NB4 (cell line): ENCODE measurements at regions not wholly inside any gene's neighbourhood (a gene's known extent, or its start where the extent isn't known, plus 50 kb on each side); places are given as distances from the start of the nearest gene placed in this dataset.

Experiments used
- DNase-seq: peaks from one replicate; pipeline ENCODE4 v3.0.0; 2010; ENCODE audit warnings: low read depth
- H3K4me3 ChIP-seq: one replicate; pipeline ENCODE4 v1.5.1; 2011; ENCODE audit warnings: mild to moderate bottlenecking, low read depth, low read length, moderate library complexity
- MYC ChIP-seq: IDR thresholded peaks from 2 replicates; pipeline ENCODE4 v1.6.1; 2011; ENCODE audit warnings: low read depth, low read length
- POLR2A ChIP-seq: IDR thresholded peaks from 2 replicates; pipeline ENCODE4 v1.6.1; 2011; ENCODE audit warnings: mild to moderate bottlenecking; ENCODE audit not compliant: insufficient read length; ENCODE audit errors: extremely low read depth
- TF ChIP-seq, protein P1 (sequence below): IDR thresholded peaks from one replicate; pipeline ENCODE4 v1.5.1; 2012; ENCODE audit warnings: low read depth, low read length
- TF ChIP-seq, protein P2 (sequence below): IDR thresholded peaks from 2 replicates; pipeline ENCODE4 v1.6.1; 2011; ENCODE audit warnings: low read depth, low read length

DNA sequence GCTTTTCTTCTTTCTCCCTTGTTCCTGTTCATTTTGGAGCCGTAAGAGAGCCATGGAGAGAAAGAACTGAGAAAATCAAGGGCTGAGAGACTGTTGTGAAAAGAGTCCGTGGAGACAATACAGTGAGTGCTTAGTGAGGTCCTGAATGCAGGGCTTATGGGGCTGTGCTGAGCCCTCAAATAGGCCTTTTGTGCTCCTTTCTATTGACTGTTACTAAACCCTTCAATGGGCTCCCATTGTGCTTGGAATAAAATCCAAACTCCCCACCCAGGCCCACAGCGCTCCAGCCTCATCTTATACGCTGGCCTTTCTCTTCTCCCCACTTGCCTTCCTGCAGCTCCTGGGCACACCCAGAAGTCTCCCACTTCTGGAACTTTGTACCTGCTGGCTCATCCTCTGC is 243.1 kb upstream of the HABP2 start:
- TF ChIP-seq POLR2A (no peak), MYC (no peak)
- TF ChIP-seq, protein P1, sequence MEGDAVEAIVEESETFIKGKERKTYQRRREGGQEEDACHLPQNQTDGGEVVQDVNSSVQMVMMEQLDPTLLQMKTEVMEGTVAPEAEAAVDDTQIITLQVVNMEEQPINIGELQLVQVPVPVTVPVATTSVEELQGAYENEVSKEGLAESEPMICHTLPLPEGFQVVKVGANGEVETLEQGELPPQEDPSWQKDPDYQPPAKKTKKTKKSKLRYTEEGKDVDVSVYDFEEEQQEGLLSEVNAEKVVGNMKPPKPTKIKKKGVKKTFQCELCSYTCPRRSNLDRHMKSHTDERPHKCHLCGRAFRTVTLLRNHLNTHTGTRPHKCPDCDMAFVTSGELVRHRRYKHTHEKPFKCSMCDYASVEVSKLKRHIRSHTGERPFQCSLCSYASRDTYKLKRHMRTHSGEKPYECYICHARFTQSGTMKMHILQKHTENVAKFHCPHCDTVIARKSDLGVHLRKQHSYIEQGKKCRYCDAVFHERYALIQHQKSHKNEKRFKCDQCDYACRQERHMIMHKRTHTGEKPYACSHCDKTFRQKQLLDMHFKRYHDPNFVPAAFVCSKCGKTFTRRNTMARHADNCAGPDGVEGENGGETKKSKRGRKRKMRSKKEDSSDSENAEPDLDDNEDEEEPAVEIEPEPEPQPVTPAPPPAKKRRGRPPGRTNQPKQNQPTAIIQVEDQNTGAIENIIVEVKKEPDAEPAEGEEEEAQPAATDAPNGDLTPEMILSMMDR = no peak
- TF ChIP-seq, protein P2, sequence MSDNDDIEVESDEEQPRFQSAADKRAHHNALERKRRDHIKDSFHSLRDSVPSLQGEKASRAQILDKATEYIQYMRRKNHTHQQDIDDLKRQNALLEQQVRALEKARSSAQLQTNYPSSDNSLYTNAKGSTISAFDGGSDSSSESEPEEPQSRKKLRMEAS = no peak
- DNase-seq = no peak
- no peak overlapping the region for H3K4me3 ChIP-seq

DNA sequence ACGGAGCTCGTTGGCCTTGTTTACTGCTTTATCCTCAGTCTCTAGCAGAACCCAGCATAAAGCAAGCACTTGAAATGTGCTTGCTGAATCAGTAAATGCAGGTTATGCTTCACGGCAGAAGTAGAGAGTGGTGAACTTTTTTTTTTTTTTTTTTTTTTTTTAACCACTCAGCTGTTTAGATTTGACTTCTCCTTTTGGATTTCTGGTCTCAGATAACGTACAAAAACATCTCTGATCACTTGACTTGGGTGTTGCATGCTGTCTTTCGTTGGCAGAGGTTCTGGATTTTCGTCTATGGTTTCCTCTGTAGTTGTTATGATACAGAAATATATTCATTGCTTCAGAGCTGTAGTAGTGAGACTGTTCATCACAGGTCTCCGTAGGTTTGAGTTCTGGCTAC is 242.5 kb upstream of the HABP2 start:
- DNase-seq = no peak
- H3K4me3 ChIP-seq = no peak overlapping the region
- TF ChIP-seq, protein P2 = no peak
- TF ChIP-seq MYC (no peak), POLR2A (no peak)
- TF ChIP-seq, protein P1 = no peak

GRCh38 chr10:113313048-113313602 is 239.7 kb upstream of the HABP2 start:
- no peak for DNase-seq
- TF ChIP-seq, protein P1 = no peak
- TF ChIP-seq MYC = no peak
- no peak for TF ChIP-seq POLR2A
- TF ChIP-seq, protein P2 = no peak

DNA sequence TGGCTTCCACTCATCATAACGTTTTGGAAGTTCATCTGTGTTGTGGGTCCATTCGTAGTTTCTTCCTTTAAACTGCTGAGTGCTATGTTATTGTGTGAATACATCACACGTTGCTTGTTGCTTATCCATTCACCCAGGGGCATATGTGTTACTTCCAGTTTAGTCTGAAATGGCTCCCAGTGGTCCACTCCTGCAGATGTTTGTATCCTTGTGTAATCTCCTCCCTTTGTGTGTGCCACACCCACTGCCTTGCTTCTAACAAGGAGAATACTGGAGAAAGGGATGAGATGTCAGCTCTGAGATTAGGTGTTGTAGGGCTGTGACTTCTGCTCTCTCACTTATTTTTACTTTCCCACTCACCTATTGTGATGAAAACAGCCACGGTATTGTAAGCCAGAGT is 239.1 kb upstream of the HABP2 start:
- no peak overlapping the region for H3K4me3 ChIP-seq
- no peak for DNase-seq
- TF ChIP-seq, protein P1 = no peak
- TF ChIP-seq POLR2A (no peak), MYC (no peak)
- TF ChIP-seq, protein P2 = no peak

More at GRCh38 chr10:113313048-113313602, 239.7 kb upstream of the HABP2 start:
- no peak overlapping the region for H3K4me3 ChIP-seq

GRCh38 chr10:113316506-113316905 is 236.3 kb upstream of the HABP2 start:
- TF ChIP-seq, protein P2 = no peak
- TF ChIP-seq POLR2A (no peak), MYC (no peak)
- TF ChIP-seq, protein P1 = no peak
- no peak for DNase-seq
- no peak overlapping the region for H3K4me3 ChIP-seq

DNA sequence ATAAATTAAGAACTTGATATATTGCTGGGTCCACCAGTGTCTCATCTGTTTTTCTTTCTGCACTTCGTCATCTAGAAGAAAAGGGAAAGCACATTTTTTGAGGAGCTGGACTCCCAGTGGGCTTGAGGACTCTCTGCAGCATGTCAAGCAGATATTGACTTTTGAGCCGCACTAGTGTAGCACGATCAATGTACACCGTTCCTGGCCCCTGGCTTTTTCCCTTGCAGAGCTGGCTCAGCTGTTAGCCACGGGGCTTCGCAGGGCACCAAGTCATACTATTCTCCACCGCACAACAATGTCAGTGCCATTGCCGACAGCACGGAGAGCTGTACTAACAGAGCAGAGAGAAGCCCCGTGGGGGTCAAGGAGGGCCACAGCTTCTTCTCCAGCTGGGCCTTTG is 235.4 kb upstream of the HABP2 start:
- no peak overlapping the region for H3K4me3 ChIP-seq
- TF ChIP-seq, protein P1 = no peak
- TF ChIP-seq MYC = no peak
- TF ChIP-seq POLR2A = no peak
- TF ChIP-seq, protein P2 = no peak
- no peak for DNase-seq
